HG03196 (cell line): ENCODE measurements at regions not wholly inside any gene's neighbourhood (a gene's known extent, or its start where the extent isn't known, plus 50 kb on each side); places are given as distances from the start of the nearest gene placed in this dataset.

Source experiments
- ATAC-seq: cut with Tn5 transposase; IDR thresholded peaks from one replicate; pipeline ENCODE4 v1.9.1; 2021; ENCODE audit not compliant: unreplicated experiment

- no peak for ATAC-seq
Observed at GRCh38 chr3:94665922-94666321, 603.1 kb downstream of the NSUN3 start.

GRCh38 chr3:94671078-94671477, 608.2 kb downstream of the NSUN3 start:
- no peak for ATAC-seq

GRCh38 chr3:94673876-94674275, 611.0 kb downstream of the NSUN3 start:
- no peak for ATAC-seq

GRCh38 chr3:94686208-94686607, 623.3 kb downstream of the NSUN3 start:
- ATAC-seq = no peak

GRCh38 chr3:94693997-94694640, 631.3 kb downstream of the NSUN3 start:
- ATAC-seq = no peak

GRCh38 chr3:94694894-94695293, 632.0 kb downstream of the NSUN3 start:
- no peak for ATAC-seq

GRCh38 chr3:94704467-94704866, 641.6 kb downstream of the NSUN3 start:
- ATAC-seq = no peak

GRCh38 chr3:94709249-94709902, 646.5 kb downstream of the NSUN3 start:
- ATAC-seq = no peak

GRCh38 chr3:94714194-94714593, 651.3 kb downstream of the NSUN3 start:
- no peak for ATAC-seq

- ATAC-seq = no peak
Observed at GRCh38 chr3:94716326-94717018, 653.6 kb downstream of the NSUN3 start.

- no peak for ATAC-seq
Observed at GRCh38 chr3:94734206-94734605, 671.3 kb downstream of the NSUN3 start.

- ATAC-seq = no peak
Observed at GRCh38 chr3:94735354-94735753, 672.5 kb downstream of the NSUN3 start.

GRCh38 chr3:94737116-94737515, 674.3 kb downstream of the NSUN3 start:
- no peak for ATAC-seq

GRCh38 chr3:94739420-94739819, 676.6 kb downstream of the NSUN3 start:
- ATAC-seq = no peak

- ATAC-seq = no peak
Observed at GRCh38 chr3:94758751-94759150, 695.9 kb downstream of the NSUN3 start.

GRCh38 chr3:94772402-94772801, 709.5 kb downstream of the NSUN3 start:
- ATAC-seq = no peak

GRCh38 chr3:94775746-94776145, 712.9 kb downstream of the NSUN3 start:
- ATAC-seq = no peak

- no peak for ATAC-seq
Observed at GRCh38 chr3:94776401-94776915, 713.6 kb downstream of the NSUN3 start.

GRCh38 chr3:94778289-94778688, 715.4 kb downstream of the NSUN3 start:
- no peak for ATAC-seq

- ATAC-seq = no peak
Observed at GRCh38 chr3:94778814-94779494, 716.1 kb downstream of the NSUN3 start.

- no peak for ATAC-seq
Observed at GRCh38 chr3:94779699-94780098, 716.8 kb downstream of the NSUN3 start.
